OCI-LY7 (cell line): ENCODE measurements at regions not wholly inside any gene's neighbourhood (a gene's known extent, or its start where the extent isn't known, plus 50 kb on each side); places are given as distances from the start of the nearest gene placed in this dataset.

ENCODE experiments used
- BruUV-seq: library from RNA; stranded (reverse); fragments of 400-500 nt; replicated peaks from 2 replicates; lab custom pipeline; 2021; lab: Mats Ljungman, UMichigan
- CTCF ChIA-PET: fragments of 300-600 bp; sonication (Branson Sonifier 250); formaldehyde crosslinking; loops from one replicate; lab custom pipeline; 2022; ENCODE audit warnings: antibody characterized with exemption; ENCODE audit not compliant: unreplicated experiment; lab: Charles Lee
- POLR2A ChIA-PET: fragments of 300-600 bp; sonication (Branson Sonifier 250); formaldehyde crosslinking; loops from one replicate; lab custom pipeline; 2022; ENCODE audit warnings: antibody characterized with exemption; lab: Charles Lee
- DNase-seq: peaks from one replicate; pipeline ENCODE4 v3.0.0-alpha.2; 2015; ENCODE audit warnings: low spot score
- H2AFZ ChIP-seq: fragments of 200-600 bp; sonication (generic), shearing (Covaris generic); 2 replicates; pipeline ENCODE4 v1.6.1; 2014; ENCODE audit warnings: mild to moderate bottlenecking, antibody characterized with exemption, low read length, moderate library complexity
- H3K27ac ChIP-seq: fragments of 200-600 bp; sonication (generic); 2 replicates; pipeline ENCODE4 v1.5.1; 2014; ENCODE audit warnings: mixed run types, low read depth, mild to moderate bottlenecking, moderate library complexity, low read length, inconsistent platforms; ENCODE audit not compliant: poor library complexity, severe bottlenecking
- H3K36me3 ChIP-seq: fragments of 200-600 bp; sonication (generic); 2 replicates; pipeline ENCODE4 v1.6.1; 2014; ENCODE audit warnings: mild to moderate bottlenecking, antibody characterized with exemption, low read length, moderate library complexity, mixed read lengths; ENCODE audit not compliant: insufficient read depth
- H3K4me1 ChIP-seq: fragments of 200-600 bp; sonication (generic); 2 replicates; pipeline ENCODE4 v1.5.1; 2014; ENCODE audit warnings: mild to moderate bottlenecking, low read length; ENCODE audit not compliant: insufficient read depth, poor library complexity, severe bottlenecking
- H3K4me2 ChIP-seq: fragments of 200-600 bp; sonication (generic); 2 replicates; pipeline ENCODE4 v1.6.1; 2014; ENCODE audit warnings: mild to moderate bottlenecking, low read length
- H3K4me3 ChIP-seq: fragments of 200-600 bp; sonication (generic); 2 replicates; pipeline ENCODE4 v1.5.1; 2014; ENCODE audit warnings: mild to moderate bottlenecking, low read depth, low read length; ENCODE audit not compliant: poor library complexity, severe bottlenecking
- H3K79me2 ChIP-seq: fragments of 200-600 bp; sonication (generic); 2 replicates; pipeline ENCODE4 v1.6.1; 2016; ENCODE audit warnings: low read depth, mild to moderate bottlenecking, low read length, moderate library complexity, mixed read lengths; ENCODE audit not compliant: insufficient read depth
- H3K9me2 ChIP-seq: fragments of 200-600 bp; sonication (generic); 2 replicates; pipeline ENCODE4 v1.6.1; 2016; ENCODE audit warnings: mild to moderate bottlenecking, low read length, mixed read lengths; ENCODE audit not compliant: insufficient read depth
- H3K9me3 ChIP-seq: fragments of 200-600 bp; sonication (generic); 2 replicates; pipeline ENCODE4 v1.6.1; 2014; ENCODE audit warnings: mild to moderate bottlenecking, mixed run types, low read length, mixed read lengths
- H4K20me1 ChIP-seq: fragments of 200-600 bp; sonication (generic); 2 replicates; pipeline ENCODE4 v1.6.1; 2014; ENCODE audit warnings: mild to moderate bottlenecking, antibody characterized with exemption, low read length, moderate library complexity, mixed read lengths; ENCODE audit not compliant: insufficient read depth
- CTCF ChIP-seq: fragments of 200-600 bp; sonication (generic); conservative IDR thresholded peaks from 2 replicates; pipeline ENCODE4 v1.5.1; 2014; ENCODE audit warnings: mild to moderate bottlenecking, antibody characterized with exemption, low read length, moderate library complexity, mixed read lengths
- EZH2phosphoT487 ChIP-seq: fragments of 200-600 bp; sonication (generic); IDR thresholded peaks from 2 replicates; pipeline ENCODE4 v1.6.1; 2018; ENCODE audit warnings: low read depth, borderline replicate concordance, mild to moderate bottlenecking, mixed run types, antibody characterized with exemption, low read length, moderate library complexity, mixed read lengths
- intact Hi-C: fragments of 100-400 bp; cut with micrococcal nuclease; formaldehyde crosslinking; loops from one replicate; pipeline ENCODE4 v1.10.0; 2022; ENCODE audit not compliant: unreplicated experiment

DNA sequence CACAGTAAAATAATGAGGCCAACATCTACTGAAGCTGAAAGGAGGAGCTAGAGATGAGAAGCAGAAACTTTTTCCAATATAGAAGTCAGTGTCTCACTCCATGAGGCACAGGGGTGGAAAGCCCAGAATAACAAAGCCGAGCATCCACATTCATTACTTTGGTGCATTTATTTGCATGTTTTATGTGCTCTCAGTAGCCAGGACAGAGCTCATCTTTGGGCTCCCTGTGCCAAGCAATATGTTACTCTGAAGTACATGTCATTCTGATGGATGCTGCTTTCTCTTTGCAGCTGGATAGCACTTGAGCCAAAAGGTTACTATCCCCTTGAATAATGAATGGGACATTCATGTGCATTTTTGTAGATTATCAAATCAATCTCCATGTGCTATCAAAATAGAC is 338.6 kb upstream of the SOX11 start:
- no peak overlapping the region for H2AFZ ChIP-seq
- no peaks in the 10 kb centered on the region for H3K36me3 ChIP-seq
- H3K4me2 ChIP-seq = no peak overlapping the region
- no peaks in the 10 kb centered on the region for H3K9me2 ChIP-seq
- no peak for DNase-seq
- H3K4me1 ChIP-seq = no peaks in the 10 kb centered on the region
- no TSS peak for BruUV-seq
- H4K20me1 ChIP-seq = no peaks in the 10 kb centered on the region
- POLR2A ChIA-PET = interaction anchor here (0.7 to 1.0 kb wide), 2 partner anchors 9 to 410 kb away, joined by 3 read pairs; no protein-coding TSS in a partner anchor
- no peak for TF ChIP-seq CTCF
- TF ChIP-seq EZH2phosphoT487 = no peak
- CTCF ChIA-PET = no interaction called here
- H3K27ac ChIP-seq = no peak overlapping the region
- no peak overlapping the region for H3K4me3 ChIP-seq
- H3K79me2 ChIP-seq = no peaks in the 10 kb centered on the region
- no peaks in the 10 kb centered on the region for H3K9me3 ChIP-seq
- intact Hi-C loops = no loop called here

DNA sequence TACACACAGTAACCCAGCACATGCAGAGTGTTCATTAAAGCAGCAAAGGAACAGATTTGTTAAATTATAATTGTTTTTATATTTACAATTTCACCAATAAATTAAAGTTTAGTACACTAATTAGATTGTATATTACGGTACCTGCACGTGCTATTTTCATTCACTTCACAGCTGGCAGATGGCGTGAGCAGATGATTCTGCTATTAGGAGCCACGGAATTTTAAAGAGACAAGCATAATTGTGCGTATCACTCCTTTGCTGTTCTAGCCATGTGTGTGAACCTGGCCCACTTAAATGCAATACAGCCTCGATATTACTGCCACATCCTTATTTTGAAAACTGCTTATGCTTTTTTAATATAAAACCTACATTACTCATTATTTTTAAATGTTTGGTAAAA is 332.8 kb upstream of the SOX11 start:
- Histone ChIP-seq H3K9me3 (no peaks in the 10 kb centered on the region), H3K9me2 (no peaks in the 10 kb centered on the region), H3K27ac (no peak overlapping the region), H4K20me1 (no peaks in the 10 kb centered on the region), H3K4me3 (no peak overlapping the region), H3K79me2 (no peaks in the 10 kb centered on the region), H2AFZ (no peak overlapping the region), H3K4me2 (no peak overlapping the region), H3K36me3 (no peaks in the 10 kb centered on the region), H3K4me1 (no peaks in the 10 kb centered on the region)
- TF ChIP-seq EZH2phosphoT487 (no peak), CTCF (no peak)
- POLR2A ChIA-PET = no interaction called here
- DNase-seq = no peak
- CTCF ChIA-PET = no interaction called here
- intact Hi-C loops = no loop called here
- BruUV-seq = no TSS peak

DNA sequence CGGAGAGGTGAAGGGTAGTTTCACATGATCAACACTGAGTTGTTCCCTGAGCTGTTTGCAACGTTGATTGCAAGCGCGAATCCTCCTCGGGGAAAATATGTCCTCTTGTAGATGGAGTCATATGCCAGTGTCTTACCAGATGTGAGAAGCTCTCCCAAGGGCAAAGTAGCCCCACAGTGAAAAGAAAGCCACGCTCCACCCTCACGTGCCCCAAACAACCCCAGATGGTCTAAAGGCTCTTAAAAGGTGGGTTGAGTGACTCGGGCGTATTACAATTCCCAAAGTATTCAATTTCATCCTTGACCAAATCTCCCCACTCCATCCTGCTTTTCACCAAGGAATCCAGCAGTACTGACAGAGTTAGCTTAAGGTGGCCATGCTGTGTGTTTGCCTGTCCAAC is 332.1 kb upstream of the SOX11 start:
- Histone ChIP-seq H3K9me2 (no peaks in the 10 kb centered on the region), H4K20me1 (no peaks in the 10 kb centered on the region), H3K27ac (no peak overlapping the region), H3K4me3 (no peak overlapping the region), H3K79me2 (no peaks in the 10 kb centered on the region), H2AFZ (no peak overlapping the region), H3K36me3 (no peaks in the 10 kb centered on the region), H3K4me2 (no peak overlapping the region), H3K4me1 (no peaks in the 10 kb centered on the region), H3K9me3 (no peaks in the 10 kb centered on the region)
- DNase-seq = no peak
- ChIA-PET POLR2A (no interaction called here), CTCF (no interaction called here)
- intact Hi-C loops = loop anchor here (10.0 kb wide), 1 partner anchor 1405 kb away; no protein-coding TSS in a partner anchor
- no peak for TF ChIP-seq CTCF
- TF ChIP-seq EZH2phosphoT487 = no peak
- no TSS peak for BruUV-seq
